ENCODE measurements at regions not wholly inside any gene's neighbourhood (a gene's known extent, or its start where the extent isn't known, plus 50 kb on each side); places are given as distances from the start of the nearest gene placed in this dataset.
"Not testable (repeated sequence)": the region's sequence is repeated elsewhere in the genome, so short reads cannot be mapped to it uniquely, and the experiment has no call there.

DNA sequence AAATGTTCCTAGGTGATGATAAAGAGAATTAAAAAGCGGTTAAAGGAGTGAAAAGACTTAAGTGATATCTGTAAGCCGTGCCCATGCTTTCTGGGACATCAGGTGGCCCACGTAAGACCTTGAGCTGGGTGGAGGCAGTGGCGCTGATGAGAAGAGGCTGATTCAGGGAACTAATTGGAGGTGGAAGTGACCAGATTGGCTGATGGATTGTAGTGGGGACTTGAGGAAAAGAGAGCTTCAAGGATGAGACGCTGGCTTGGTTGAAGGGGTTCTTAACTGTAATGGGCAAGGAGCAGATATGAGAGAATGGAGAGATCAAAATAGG lies 69.1 kb upstream of the EP300 start:
- Histone ChIP-seq H3K9me3 (no peaks in the 10 kb centered on the region), H3K27ac (peak overlapping the region; percentile 95 to 96), H3K36me3 (no peaks in the 10 kb centered on the region), H3K4me3 (no peak overlapping the region), H3K4me1 (peaks cover 3% of the 10 kb centered on the region in 2 donors), H3K27me3 (no peaks in the 10 kb centered on the region)
- TF ChIP-seq, protein P1, sequence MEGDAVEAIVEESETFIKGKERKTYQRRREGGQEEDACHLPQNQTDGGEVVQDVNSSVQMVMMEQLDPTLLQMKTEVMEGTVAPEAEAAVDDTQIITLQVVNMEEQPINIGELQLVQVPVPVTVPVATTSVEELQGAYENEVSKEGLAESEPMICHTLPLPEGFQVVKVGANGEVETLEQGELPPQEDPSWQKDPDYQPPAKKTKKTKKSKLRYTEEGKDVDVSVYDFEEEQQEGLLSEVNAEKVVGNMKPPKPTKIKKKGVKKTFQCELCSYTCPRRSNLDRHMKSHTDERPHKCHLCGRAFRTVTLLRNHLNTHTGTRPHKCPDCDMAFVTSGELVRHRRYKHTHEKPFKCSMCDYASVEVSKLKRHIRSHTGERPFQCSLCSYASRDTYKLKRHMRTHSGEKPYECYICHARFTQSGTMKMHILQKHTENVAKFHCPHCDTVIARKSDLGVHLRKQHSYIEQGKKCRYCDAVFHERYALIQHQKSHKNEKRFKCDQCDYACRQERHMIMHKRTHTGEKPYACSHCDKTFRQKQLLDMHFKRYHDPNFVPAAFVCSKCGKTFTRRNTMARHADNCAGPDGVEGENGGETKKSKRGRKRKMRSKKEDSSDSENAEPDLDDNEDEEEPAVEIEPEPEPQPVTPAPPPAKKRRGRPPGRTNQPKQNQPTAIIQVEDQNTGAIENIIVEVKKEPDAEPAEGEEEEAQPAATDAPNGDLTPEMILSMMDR (IDR thresholded peaks at IDR 0.05) = no peak
- intact Hi-C loops (cut with DNase I) = loop anchor here (2.0 kb wide), 1 partner anchor 166 kb away; the partner anchor contains the start of genes ST13 and XPNPEP3
- DNase-seq (ENCODE audit: low spot score in 2 of 2) = no peak

DNA sequence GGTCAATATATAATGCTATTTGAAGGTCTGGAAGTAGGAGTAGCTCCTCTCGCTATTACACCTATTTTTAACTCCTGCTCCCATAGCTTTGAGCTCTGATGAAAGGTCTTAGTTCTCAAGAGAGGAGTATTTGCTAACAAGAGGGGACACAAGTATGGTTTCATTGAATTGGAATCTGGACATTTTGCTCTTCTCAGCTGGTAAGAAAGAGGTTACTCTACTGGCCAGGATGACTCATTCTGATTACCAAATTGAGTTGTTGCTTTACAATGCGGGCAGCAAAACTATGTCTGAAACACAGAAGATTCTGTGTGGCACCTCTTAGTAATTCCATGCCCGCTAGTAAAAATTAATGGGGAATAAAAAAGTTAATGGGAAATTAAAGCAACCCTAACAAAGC lies 63.6 kb upstream of the EP300 start:
- DNase-seq (ENCODE audit: low spot score in 2 of 2) = no peak
- Histone ChIP-seq H3K27ac (no peak overlapping the region), H3K27me3 (no peaks in the 10 kb centered on the region), H3K4me1 (no peaks in the 10 kb centered on the region), H3K36me3 (no peaks in the 10 kb centered on the region), H3K9me3 (no peaks in the 10 kb centered on the region), H3K4me3 (no peak overlapping the region)
- intact Hi-C loops (cut with DNase I) = no loop called here
- TF ChIP-seq, protein P1 (IDR thresholded peaks at IDR 0.05) = no peak

DNA sequence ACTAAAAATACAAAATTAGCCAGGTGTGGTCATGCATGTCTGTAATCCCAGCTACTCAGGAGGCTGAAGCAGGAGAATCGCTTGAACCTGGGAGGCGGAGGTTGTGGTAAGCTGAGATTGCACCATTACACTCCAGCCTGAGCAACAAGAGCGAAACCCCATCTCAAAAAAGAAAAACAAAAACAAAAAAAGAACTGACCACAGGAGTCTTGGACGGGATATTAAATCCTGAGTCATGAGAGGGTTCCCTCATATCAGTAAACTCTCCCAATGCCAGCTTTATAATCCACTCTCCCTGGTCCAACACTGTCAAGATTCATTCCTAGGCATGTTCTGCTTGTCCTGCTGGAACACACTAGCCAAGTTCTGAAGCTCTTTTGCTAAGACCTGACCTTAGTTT lies 61.5 kb upstream of the EP300 start:
- TF ChIP-seq, protein P1 (IDR thresholded peaks at IDR 0.05) = no peak
- Histone ChIP-seq H3K27me3 (no peaks in the 10 kb centered on the region), H3K27ac (no peak overlapping the region), H3K36me3 (no peaks in the 10 kb centered on the region), H3K9me3 (no peaks in the 10 kb centered on the region), H3K4me1 (no peaks in the 10 kb centered on the region), H3K4me3 (no peak overlapping the region)
- intact Hi-C loops (cut with DNase I) = no loop called here
- DNase-seq (ENCODE audit: low spot score in 2 of 2) = no peak

DNA sequence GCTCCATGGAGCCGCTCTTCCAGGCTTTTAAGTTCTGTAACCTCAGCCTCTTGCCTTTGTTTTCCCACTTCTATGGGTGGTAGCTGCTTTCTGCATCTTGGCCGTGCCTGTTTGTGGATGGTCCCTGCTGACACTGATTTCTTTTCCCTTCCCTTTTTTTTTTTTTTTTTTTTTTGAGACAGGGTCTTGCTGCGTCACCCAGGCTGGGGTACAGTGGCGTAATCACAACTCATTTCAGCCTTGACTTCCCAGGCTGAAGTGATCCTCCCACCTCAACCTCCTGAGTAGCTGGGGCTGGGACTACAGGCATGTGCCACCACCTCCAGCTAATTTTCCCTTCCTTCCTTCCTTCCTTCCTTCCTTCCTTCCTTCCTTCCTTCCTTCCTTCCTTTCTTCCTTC lies 57.7 kb upstream of the EP300 start:
- TF ChIP-seq, protein P1 (IDR thresholded peaks at IDR 0.05) = no peak
- intact Hi-C loops (cut with DNase I) = no loop called here
- Histone ChIP-seq H3K27ac (no peak overlapping the region), H3K9me3 (no peaks in the 10 kb centered on the region), H3K4me3 (no peak overlapping the region), H3K36me3 (no peaks in the 10 kb centered on the region), H3K27me3 (no peaks in the 10 kb centered on the region), H3K4me1 (no peaks in the 10 kb centered on the region)
- DNase-seq (ENCODE audit: low spot score in 2 of 2) = no peak

DNA sequence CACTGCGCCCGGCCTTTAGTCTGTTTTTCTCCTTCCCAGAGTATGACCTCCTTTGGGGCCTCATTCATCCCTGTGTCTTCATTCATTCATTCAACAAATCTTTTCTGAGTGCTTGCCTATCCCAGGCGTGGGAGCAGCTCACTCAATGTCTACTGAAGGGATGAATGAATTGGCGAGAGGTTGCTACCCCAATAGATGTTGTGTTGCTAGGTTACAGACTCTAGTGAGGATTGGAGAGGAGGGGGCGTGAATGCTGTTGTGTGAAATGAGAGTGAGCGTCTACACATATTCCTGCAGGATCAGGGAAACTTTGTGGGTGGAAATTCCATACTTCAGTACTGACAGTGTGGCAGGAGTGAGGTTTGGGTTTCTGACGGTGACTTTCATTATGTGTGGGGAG lies 55.5 kb upstream of the EP300 start:
- Histone ChIP-seq H3K27ac (no peak overlapping the region), H3K27me3 (no peaks in the 10 kb centered on the region), H3K36me3 (no peaks in the 10 kb centered on the region), H3K9me3 (no peaks in the 10 kb centered on the region), H3K4me3 (no peak overlapping the region), H3K4me1 (no peaks in the 10 kb centered on the region)
- TF ChIP-seq, protein P1 (IDR thresholded peaks at IDR 0.05) = no peak
- intact Hi-C loops (cut with DNase I) = no loop called here
- no peak for DNase-seq (ENCODE audit: low spot score in 2 of 2)

DNA sequence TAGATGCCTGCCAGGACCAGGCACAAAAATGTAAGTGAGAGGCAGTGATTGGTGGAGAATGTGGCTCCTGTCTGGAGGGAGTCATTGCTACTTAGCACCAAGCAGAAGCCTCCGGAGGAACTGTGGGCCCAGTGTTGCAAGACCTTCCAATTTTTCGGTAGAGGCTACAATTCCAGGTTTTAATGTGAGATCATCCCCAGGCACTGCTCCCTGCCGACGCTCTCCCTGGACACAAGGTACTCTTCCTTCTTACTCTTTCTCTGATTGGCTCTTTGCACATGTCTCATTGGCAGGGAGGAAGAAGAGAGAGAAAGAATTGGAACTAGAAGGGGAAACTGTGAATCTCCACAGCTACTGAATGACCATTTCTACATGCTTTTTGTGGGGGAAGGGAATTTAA lies 53.7 kb upstream of the EP300 start:
- Histone ChIP-seq H3K27me3 (no peaks in the 10 kb centered on the region), H3K9me3 (no peaks in the 10 kb centered on the region), H3K4me1 (no peaks in the 10 kb centered on the region), H3K27ac (no peak overlapping the region), H3K36me3 (no peaks in the 10 kb centered on the region), H3K4me3 (no peak overlapping the region)
- TF ChIP-seq, protein P1 (IDR thresholded peaks at IDR 0.05) = no peak
- intact Hi-C loops (cut with DNase I) = no loop called here
- DNase-seq (ENCODE audit: low spot score in 2 of 2) = no peak

DNA sequence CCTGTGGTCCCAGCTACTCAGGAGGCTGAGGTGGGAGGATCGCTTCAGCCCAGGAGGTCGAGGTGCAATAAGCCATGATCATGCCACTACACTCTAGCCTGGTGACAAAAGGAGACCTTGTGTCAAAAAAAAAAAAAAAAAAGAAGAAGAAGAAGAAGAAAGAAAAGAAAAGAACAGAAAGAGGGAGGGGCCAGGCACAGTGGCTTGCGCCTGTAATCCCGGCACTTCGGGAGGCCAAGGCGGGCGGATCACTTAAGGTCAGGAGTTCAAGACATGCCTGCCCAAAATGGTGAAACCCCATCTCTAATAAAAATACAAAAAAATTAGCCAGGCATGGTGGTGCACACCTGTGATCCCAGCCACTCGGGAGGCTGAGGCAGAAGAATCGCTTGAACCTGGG lies 52.8 kb upstream of the EP300 start:
- H3K4me3 ChIP-seq; H3K27ac ChIP-seq; H3K4me1 ChIP-seq; intact Hi-C loops (cut with DNase I); H3K9me3 ChIP-seq; H3K27me3 ChIP-seq; H3K36me3 ChIP-seq; DNase-seq (ENCODE audit: low spot score in 2 of 2): not testable (repeated sequence)
